CD4-positive, alpha-beta T cell treated with Interleukin-17A for 4 hours (primary cell): ENCODE measurements at regions not wholly inside any gene's neighbourhood (a gene's known extent, or its start where the extent isn't known, plus 50 kb on each side); places are given as distances from the start of the nearest gene placed in this dataset.

Source experiments
- DNase-seq: peaks from one replicate; pipeline ENCODE4 v3.0.0-alpha.2; 2020; ENCODE audit warnings: mixed read lengths

DNA sequence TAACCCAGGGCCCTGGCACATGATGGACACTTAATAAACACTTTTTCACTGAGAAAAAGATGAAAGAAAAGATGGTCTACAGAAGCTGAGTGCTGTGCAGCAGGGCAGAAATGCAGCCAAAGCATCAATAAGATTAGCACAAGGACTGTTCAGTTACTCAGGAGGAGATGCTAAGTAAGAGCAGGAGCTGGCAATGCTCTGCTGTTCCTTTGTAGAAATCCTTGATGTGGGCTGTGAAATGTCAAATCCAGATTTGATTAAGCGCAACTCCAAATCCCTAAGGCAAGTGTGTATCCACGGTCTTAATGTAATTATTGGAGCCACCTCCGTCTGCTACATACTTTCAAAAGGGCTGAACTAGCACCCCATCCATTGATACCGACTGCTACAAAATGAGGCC is 151.8 kb upstream of the BTG1 start:
- DNase-seq, result peak; percentile 21

DNA sequence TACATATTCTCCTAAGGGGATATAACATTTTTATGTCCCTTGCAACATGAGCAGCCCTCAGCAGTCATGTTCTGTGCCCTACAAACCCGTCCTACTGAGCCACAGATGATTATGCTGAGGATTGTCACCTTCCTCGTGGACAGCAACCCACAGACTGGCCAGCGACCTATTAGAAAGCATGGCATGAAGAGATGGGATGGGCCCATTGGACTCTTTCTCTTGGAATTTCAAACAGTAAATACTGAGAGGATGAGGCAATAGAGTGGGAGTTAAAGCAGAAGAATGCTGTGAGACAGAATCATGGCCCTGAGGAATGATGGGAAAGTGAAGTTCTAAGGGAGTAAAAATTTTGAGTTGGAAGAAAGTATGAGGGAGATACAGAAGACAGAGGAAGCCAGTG is 149.9 kb upstream of the BTG1 start:
- no peak for DNase-seq

DNA sequence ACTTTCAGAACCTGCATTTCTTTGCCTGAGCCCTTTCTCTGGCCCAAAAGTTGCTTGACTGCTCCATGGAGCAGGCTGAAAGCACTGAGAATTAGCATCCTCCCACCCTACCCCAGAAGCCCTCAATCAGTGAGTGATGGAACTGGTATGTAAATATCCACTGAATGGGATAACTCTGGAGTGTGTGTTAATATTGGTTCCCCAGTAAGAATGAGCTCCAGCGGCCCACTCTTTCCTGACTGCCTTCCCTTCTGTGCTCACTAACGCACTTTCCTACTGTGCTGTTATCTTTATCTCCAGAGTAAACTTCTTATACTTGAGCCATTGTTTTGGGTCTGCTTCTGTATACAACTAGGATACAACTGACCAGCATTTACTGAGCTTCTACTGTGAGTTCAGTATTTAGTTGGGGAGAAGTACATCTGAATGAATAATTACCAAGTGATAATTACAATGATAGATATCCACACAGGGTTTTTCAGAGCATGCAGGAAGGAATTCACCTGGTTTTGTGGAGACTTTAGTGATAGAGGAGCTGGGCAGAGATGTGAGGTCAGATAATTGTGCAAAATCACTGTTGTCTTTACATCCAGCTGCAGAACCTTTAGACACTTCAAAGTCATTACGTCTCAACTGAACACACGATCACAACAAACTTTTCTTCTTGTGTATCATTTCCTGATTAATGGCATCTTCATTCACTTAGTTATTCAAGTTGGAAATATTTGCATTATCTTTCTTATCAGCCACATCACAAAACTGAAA is 149.2 kb upstream of the BTG1 start:
- DNase-seq, result no peak

DNA sequence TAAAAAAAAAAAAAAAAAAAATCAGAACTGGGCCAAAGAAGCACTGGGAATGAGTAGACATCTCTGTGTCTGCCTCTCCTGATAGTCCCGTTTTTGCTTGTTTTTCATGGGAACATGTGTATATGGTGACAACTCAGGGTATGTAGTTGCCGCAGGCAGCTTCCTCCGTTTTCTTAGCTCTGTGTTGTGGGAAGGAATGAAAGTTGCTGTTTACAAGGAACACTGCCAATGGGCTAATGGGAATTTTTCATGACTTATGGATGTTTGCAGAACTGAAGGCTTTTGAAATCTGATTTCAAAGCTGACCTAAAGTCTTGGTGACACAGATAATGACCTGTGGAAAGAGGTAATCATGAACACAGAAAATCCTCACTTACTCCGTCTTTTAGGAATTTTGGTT is 146.4 kb upstream of the BTG1 start:
- no peak for DNase-seq

DNA sequence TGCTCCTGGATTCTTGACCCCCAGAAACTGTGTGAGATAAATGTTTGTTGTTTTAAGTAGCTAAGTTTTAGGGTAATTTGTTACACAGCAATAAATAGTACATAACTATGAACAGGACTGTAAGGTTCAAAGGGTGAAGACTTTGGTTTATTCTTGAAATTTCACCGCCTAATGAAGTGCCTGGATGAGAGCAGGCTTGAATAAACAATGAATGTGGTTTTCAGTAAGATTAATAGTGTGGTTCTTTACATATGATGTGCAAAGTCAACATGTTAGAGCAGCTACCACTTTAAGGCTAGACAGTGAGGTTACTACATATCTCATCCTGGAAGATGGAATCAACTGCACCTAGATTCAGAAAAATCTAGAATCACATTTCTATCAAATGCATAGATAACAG is 145.2 kb upstream of the BTG1 start:
- DNase-seq, result no peak

DNA sequence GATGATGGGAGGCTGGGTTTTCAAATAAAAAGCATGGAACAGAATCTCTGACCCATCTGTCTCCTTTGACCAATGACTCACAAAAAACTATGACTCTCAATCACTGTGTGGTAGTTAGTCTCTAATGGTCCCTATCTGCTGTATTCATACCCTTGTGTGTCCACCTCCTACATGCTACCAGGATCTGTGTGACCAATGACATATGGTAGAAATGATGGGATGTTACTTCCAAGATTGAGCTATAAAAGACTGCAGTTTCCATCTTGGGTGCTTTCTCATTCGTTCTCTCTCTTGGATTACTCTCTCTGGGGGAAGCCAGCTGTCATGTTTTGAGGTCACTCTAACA is 144.7 kb upstream of the BTG1 start:
- DNase-seq, result no peak

DNA sequence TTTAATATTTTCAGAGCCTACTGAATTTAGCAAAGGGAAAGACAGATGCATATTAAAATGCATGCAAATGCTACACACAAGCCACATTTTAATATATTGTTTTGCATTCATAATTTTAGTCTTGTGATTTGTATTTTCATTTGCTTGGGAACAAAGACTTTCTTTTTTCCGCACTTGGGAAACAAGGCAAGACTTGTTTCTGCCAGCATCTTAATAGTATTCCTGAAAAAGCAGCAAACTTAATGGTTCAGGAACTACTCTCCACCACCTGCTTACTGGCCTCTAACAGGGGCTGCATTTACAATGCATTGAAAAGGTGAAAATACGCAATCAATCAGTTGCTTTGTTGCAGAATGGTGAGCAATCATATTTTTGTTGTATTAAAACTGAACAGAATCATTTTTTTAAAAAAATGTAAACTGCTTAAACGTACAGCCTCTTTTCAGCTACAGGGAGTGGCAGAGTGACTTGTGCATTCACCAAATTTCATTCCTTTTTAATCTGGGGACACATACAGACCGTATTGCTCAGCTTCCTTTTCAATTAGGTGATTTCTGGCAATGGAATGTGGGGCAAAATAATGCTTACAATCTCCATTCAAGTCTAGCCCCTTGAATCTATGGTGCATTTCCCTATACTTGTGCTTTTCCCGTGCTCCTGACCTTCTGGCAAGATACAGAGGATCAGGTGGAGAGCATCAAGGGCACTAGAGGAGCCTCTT is 144.1 kb upstream of the BTG1 start:
- DNase-seq, result no peak

DNA sequence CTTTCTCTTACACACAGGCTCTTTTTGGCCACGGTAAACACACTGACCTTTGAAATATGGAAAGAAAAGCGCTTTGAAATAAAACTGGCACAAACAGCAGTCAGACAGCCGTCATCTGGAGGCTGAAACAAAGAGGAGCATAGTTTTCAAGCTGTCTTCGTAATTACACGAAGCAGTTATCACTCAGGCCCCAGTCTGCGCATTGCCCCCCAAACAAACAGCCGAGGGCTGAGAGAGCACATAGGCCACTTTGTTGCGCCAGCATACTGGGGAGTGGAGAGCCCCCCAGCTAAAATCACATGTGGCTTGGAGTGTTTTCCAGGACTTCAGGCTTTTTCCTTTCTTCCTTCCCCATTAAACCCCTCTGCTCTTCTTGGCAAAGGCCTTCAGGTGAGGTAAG is 142.9 kb upstream of the BTG1 start:
- DNase-seq, result no peak

DNA sequence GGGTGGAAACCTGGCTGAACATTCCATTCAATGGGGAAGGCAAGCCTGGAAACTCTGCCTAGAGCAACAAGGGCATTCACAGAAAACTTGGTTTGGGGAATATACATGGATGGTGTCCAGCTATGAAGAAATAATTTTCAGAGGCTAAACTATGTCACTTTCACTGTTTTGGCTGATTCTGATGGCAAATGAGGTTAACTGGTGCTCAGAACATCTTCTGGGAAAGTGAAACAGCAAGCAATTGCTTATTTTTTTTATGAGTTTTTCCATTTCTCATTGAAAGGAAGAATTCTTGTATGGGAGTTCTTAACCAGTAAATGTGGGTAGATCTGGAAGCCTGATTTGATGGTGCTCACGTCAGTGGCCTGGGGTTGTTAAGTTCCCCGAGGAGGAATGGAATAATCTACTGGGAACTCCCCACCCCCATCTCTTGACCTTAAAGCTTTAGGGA is 132.8 kb upstream of the BTG1 start:
- no peak for DNase-seq

DNA sequence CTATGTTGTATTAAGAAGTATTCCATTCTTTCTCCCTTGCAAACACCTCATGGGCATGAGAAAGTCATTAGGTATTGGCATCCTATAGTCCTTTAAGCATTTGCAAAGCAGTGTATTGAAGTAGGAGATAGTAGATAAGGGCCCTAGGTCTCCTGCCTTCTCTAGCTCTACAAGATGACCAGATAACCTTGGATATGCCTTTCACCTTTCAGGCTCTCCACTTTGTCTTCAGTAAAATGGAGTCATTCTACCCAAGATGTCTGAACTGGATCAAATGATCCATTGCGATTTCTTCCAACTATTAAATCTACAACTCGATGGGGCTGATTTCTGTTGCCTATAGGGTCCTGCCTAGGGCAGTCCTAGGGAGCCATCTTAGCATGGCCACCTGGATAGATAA is 132.1 kb upstream of the BTG1 start:
- DNase-seq, result no peak

DNA sequence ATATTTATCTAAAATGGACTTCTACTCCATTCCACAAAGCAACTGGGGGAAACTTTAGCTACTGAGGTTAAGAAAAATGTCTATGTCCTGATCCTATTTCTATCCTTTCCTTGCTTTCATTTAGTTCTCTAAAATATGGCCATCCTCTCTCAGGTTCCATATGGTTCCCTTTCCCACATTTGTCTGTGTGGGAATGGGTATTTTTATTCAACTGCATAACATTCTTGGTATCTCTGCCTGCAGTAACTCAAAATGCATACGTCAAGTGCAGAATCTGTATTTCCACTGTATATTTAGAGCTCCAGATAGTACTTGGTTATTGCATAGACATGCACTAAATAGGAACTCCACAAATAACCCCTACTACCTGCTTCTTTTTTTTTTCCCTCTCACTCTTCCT is 130.6 kb upstream of the BTG1 start:
- DNase-seq, result no peak

DNA sequence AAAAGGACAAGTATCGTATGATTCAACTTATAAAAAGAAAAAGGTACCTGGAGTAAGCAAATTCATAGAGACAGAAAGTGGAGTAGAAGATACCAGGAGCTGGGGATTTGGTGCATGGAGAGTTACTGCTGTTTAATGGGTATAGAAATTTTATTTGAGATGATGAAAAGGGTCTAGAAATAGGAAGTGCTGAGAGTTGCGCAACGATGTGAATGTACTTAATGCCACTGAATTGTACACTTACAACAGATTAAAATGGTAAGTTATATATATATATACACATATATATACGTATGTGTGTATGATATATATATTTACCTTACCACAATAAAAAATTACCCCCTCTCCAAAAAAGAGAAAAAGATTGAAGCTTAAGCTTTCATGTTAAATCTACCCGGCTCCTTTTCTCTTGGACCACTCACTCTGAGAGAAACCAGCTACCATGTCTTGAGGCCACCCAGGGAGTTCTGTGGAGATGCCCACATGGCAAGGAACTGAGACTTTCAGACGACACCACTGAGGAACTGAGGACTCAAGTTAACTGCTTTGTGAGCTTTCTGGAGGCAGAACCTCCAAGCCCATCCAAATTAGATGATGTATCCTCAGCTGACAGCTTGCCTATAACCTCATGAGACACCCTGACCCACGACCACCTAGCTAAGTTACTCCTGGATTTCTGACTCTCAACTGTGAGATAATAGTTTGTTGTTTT is 130.0 kb upstream of the BTG1 start:
- DNase-seq, result no peak

DNA sequence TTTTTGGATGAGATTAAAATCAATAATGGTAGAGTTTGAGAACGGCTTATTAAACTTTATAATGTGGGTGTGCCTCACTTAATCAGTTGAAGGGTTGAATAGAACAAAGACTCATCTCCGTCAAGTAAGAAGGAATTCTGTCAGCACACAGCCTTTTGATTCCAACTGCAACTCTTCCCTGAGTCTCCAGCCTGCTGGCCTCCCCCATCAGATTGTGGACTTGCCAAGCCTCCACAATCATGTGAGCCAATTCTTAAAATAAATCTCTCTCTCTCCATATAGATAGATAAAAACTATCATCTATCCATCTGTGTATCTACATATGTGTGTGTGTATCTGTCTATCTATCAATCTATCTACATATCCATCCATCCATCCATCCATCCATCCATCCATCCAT is 127.4 kb upstream of the BTG1 start:
- no peak for DNase-seq

DNA sequence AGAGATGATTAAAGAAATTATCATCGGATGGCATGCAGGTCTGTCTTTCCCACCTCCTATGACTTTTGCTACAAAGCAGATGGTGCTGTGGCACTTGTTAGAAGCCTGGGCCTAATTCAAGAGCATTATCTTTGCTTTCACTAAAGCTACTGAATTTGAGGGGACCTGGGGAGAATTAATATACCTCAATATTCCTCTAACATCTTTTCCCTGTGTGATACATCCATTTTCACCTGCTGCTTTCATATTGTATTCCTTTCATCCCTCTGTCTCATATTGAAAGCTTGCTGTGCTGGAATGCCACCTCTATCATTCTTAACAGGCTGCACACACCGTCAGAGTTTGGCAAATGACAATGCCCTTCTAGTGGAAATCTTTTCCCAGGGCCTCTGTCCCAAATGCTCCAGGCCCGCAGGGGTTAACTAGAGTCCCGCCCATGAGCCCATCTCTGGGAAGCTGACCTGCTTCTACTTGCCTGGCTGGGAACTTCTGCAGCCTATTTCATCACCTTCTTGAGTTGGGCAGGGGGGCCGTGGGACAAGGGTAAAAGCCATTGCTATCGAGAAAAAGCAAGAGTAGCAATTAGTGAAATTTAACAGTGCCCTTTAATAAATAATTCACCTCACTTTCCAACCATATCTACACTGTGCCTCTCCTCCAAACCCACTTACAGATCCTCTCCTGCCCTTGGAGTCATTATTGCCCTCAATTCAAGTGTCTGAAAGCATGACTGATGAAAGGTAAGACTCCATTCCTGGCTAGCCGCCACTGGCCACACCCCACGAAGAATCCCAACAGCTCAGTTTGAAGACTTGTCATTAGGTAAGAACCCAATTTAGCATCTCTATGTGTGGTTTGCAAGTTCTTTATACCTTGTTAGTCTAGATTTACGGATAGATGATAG is 126.7 kb upstream of the BTG1 start:
- DNase-seq, result no peak

DNA sequence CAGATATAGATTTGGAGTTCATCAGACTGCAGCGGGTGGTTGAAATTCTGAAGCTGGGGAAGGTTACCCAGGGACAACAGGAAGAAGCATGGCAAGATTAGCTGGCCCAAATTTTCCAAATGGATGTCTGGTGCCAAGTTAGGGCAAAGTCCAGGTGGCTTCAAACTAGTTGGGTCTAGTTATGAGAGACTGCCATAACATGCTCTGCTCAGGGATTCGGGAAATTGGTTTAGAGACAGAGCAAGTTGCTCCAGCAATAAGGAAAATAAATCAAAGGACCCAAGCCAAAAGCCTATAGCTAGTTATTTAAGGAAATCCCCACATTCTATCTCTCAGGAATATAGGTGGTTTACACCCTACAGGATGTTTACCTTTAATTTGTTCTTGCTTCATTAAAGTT is 125.7 kb upstream of the BTG1 start:
- DNase-seq, result no peak

DNA sequence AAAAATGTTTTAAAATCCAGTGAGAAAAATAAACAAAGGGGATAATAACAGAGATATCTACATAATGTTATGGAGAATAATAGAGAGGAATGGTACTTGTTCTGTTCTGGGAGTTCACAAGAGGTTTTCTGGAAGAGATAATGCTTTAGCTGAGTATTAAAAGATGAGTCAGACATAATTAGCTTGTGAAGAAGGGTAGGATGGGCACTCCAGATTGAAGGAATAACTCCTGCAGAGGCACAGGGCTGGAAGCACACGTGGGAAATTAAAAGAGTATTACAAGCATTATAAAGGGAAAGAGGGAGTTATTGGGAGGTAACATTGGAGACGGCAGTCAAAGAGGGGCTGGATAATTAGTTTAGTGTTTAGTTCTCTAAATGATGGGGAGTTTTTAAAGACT is 124.9 kb upstream of the BTG1 start:
- no peak for DNase-seq

DNA sequence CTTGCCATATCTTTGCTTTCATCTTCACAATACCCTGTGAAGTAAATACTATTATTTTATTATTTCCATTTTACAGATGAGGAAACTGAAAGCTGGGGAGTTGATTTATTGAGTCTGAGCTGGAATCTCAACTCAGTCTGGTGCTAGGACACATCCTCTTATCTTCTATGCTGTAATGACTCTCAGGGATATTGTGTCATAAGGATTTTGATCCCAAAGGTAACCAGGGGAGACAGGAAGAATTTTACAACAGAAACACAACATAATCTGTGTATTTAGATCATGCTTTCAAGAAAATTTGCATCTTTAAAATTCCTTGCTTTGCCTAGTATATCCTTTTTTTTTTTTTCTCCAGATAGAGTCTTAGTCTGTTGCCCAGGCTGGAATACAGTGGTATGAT is 123.3 kb upstream of the BTG1 start:
- no peak for DNase-seq

DNA sequence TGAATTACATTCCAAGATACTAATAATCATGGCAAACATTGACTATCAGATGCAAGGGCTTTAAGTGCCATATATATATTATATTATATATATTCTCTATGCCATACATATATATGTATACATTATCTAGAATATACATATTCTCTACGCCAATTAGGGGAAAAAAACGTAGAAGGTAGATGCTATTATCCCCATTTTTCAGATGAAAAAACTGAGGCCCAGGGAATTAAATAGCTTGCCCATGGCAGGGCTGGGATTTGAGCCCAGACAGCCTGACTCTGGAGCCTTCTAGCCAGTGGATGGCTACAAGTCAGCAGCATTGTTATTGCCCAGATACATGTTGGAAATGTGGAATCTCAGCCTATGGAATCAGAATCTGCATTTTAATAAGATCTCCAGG is 116.0 kb upstream of the BTG1 start:
- DNase-seq, result no peak

DNA sequence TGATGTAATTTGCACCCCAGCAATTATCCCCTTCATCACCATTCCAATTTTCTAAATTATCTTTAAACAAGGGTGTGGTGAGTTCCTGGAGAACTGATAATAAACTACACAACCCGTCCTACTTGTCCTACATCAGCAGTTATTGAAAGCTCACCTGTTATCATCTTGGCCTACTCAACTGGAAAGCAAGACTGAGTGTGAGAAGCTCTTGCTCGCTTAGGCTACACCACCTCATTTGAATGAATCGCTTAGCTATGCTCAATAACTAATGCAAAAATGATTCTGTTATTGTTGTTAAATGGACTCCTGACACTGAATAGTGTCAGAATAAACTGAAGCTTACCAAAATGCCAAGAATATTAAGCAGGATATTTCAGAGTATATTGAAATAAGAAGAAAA is 115.4 kb upstream of the BTG1 start:
- no peak for DNase-seq

DNA sequence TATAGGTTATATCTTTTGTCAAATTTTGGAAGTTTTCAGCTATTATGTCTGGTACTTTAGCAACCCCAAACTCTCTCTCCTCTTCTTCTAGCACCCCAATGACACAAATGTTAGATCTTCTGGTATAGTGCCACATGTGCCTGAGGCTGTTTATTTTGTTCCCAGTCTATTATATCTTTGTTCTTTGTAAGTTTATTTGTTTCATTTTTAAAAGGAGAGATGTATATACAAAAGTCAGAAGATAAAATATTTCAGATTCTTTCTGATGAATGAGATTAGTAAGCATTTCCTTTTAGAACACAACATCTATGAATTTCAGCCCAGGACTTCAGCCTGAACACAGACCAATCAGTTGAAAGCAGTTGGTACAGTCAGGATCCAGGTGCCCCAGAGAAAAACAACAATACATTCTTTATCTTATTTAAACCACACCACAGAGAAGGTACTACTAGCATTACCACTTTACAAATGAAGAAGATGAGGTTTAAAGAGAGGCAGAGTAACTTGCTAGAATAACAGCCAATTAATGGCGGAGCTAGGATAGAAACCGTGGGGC is 114.1 kb upstream of the BTG1 start:
- DNase-seq, result no peak

DNA sequence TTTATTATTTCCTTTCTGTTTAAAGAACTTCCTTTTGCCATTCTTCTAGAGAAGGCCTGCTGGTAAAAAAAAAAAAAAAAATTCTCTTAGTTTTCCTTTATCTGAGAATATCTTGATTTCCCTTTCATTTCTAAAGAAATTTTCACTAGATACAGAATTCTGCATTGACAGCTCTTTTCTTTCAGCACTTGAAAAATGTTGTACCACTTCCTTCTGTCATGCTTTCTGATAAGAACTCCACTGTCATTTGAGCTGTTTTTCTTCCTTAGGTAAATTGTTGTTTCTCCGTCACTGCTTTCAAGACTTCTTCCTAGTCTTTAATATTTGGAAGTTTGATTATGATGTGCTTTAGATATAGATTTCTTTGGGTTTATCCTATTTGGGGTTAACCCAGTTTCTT is 113.6 kb upstream of the BTG1 start:
- no peak for DNase-seq

DNA sequence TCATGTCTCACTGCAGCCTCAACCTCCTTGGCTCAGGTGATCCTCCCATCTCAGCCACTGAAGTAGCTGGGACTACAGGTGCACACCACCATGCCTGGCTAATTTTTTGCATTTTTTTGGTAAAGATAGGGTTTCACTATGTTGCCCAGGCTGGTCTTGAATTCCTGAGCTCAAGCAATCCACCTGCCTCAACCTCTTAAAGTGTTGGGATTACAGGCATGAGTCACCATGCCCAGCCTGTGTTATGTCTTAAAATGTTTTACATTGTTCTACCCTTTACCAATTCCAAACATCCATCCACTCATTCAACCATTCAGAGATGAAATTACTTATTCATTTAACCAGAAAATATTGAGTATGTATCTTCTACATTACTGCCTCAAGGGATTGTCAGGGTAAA is 111.6 kb upstream of the BTG1 start:
- DNase-seq, result no peak

DNA sequence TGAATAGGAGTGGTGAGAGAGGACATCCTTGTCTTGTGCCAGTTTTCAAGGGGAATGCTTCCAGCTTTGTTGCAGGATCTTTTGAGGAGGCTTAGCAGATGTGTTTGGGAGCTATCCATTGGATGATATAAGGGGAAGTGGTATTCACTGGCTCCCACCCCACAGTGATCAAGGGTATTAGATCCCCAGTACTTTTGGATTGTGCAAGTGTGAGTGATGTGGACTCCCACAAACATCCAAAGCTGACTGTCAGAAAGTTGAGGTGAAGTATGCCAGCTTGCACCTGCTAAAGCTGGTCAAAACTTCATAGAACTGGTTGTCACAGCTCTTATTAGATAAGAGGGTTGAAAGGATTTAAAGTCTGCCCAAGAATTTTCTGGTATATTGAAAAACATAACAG is 110.1 kb upstream of the BTG1 start:
- no peak for DNase-seq
